Stimulated activated CD4-positive, alpha-beta T cell treated with anti-CD3 and anti-CD28 coated beads, Interleukin-4, amount 100 ng/mL, for 1 hour (primary cell): ENCODE measurements at regions not wholly inside any gene's neighbourhood (a gene's known extent, or its start where the extent isn't known, plus 50 kb on each side); places are given as distances from the start of the nearest gene placed in this dataset.

Experiments
- DNase-seq: peaks from one replicate; pipeline ENCODE4 v3.0.0-alpha.2; 2020

GRCh38 chr2:174667250-174667860, 69.8 kb upstream of the WIPF1 start:
- DNase-seq = no peak

GRCh38 chr2:174666845-174667244, 69.2 kb upstream of the WIPF1 start:
- DNase-seq = no peak

DNA sequence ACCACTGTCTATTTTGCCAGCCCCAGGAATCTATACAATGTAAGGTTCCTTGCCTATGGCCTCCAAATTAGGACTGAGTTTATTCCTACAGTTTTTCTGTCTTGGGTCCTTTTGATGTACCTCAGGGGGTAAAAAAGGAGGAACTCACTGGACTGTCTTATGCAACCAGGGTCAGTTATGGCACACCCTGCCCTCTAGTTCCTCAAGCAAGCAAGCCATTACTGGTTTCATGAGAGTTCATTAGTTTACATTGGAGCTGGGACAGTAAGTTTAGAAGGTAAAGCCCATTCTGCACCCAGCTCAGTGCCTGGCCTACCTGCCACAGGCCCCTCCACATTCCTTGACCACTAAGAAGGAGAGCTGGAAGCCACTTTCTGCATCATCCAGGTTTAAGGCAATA, 68.7 kb upstream of the WIPF1 start:
- DNase-seq = no peak

DNA sequence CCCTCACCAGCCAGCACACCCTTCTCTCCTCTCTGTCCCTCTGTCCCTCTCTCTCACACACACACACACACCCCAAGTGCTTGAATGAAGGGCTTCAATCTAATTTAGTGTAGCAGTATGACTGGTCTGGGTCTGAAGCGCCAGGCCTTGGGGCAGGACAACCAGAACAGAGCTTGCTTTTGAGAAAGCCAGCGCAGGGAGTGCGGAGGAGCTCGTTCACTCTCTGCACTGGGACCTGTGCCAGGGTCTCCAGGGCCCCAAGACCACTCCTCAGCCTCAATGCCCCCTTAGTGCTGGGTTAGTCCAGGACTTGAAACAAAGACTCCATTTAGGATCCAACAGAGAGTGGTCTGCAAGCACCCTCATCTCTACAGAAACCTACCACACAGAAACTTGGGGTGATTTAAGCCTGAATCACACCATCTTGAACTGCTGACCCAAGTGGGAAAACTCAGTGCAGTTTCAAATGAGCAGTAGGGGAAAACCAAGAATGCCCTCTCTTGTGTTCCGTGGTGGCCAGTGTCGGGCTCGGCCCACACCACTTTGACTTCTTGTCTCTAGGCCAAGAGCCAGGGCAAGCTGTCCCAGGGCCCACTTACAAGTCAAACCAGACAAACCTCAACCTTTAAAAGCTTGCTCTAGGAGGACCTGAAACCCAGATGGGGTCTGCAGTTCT, 66.6 kb upstream of the WIPF1 start:
- DNase-seq = no peak

DNA sequence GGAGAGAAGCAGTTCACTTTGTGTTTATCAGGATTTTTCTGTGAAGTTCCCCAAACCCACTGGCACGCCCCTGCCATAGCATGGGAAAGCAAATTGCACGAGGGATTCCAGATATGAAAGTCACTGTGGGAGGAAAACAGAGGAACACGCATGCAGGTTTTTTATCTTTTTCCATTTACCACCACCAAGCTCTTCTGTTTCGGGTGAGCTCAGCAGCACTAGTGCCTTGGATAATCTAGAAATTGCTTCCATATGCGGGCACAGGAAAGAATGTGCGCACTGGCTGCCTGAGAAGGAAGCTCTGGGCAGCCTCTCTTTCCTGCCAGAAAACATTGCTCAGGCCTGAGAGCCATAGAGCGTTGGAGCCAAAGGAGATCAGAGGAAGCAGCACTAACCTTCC, 65.9 kb upstream of the WIPF1 start:
- no peak for DNase-seq

- no peak for DNase-seq
Observed at GRCh38 chr2:174662859-174663258, 65.3 kb upstream of the WIPF1 start.

DNA sequence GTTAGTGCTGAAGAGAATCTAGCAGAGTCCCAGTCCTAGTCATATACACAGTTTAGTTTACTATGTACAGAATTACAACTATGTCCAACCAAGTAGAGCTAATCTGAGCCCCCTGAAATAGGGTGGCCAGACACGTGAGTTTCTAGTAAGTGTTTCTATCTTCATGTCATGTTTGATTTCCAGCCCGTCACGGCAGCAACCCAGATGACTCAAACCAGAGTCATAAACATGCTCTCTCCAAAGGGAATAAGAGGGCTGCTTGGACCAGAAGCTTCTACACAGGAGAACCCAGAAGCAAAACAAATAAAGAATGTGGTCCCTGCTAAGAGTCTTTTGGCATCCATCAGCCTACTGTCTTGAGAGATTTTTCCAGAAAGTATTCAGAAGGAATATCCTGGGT, 64.9 kb upstream of the WIPF1 start:
- no peak for DNase-seq

- DNase-seq = no peak
Observed at GRCh38 chr2:174660984-174661675, 63.5 kb upstream of the WIPF1 start.

- DNase-seq = no peak
Observed at GRCh38 chr2:174659069-174659900, 61.7 kb upstream of the WIPF1 start.

GRCh38 chr2:174656676-174657176, 59.1 kb upstream of the WIPF1 start:
- DNase-seq = no peak

DNA sequence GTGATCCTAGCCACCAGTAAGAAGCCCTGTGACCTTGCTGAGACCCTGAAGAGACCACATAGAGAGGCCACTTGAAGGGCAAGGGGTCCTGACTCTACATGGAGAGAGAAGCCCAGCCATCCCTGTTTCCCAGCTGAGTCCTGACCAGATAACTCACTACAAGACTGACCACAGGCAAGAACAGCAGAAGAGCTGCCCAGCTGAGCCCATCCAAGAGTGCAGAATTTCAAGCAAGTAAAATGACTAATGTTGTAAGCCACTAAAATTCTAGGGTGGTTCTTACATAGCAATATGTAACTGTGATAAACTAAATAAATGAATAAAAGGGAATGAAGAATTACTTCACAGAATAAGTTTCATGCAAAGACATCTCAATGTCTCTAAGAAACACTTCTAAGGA, 58.4 kb upstream of the WIPF1 start:
- DNase-seq = no peak

- DNase-seq = no peak
Observed at GRCh38 chr2:174654419-174654941, 56.9 kb upstream of the WIPF1 start.

GRCh38 chr2:174648896-174649295, 51.3 kb upstream of the WIPF1 start:
- DNase-seq = no peak
